Stimulated activated effector memory CD8-positive, alpha-beta T cell treated with anti-CD3 and anti-CD28 coated beads, Interleukin-12 subunit alpha, Interleukin-12 subunit beta, amount 100 ng/mL, for 72 hours (primary cell): ENCODE measurements at regions not wholly inside any gene's neighbourhood (a gene's known extent, or its start where the extent isn't known, plus 50 kb on each side); places are given as distances from the start of the nearest gene placed in this dataset.
A peak's percentile ranks its signal among the peaks of the same experiment; 100 is the strongest.

ENCODE experiments used
- ATAC-seq: fragments of 150-1000 bp; cut with Tn5 transposase; 2 replicates; pipeline ENCODE4 v1.10.0; 2021
- DNase-seq, 2 donors: peaks; one replicate each; pipeline ENCODE4 v3.0.0; 2021 to 2022; ENCODE audit warnings: low spot score in 2 of 2
- H3K27ac Mint-ChIP-seq: one replicate; pipeline ENCODE4 v1.8.0; 2022; ENCODE audit warnings: mild to moderate bottlenecking, mixed read lengths
- H3K36me3 Mint-ChIP-seq: one replicate; pipeline ENCODE4 v1.8.0; 2022; ENCODE audit warnings: mild to moderate bottlenecking, mixed read lengths
- H3K4me1 Mint-ChIP-seq: one replicate; pipeline ENCODE4 v1.8.0; 2022; ENCODE audit warnings: mixed read lengths
- H3K4me3 Mint-ChIP-seq: one replicate; pipeline ENCODE4 v1.8.0; 2022; ENCODE audit warnings: mild to moderate bottlenecking, mixed read lengths
- H3K9me3 Mint-ChIP-seq: one replicate; pipeline ENCODE4 v1.8.0; 2022; ENCODE audit warnings: mixed read lengths

DNA sequence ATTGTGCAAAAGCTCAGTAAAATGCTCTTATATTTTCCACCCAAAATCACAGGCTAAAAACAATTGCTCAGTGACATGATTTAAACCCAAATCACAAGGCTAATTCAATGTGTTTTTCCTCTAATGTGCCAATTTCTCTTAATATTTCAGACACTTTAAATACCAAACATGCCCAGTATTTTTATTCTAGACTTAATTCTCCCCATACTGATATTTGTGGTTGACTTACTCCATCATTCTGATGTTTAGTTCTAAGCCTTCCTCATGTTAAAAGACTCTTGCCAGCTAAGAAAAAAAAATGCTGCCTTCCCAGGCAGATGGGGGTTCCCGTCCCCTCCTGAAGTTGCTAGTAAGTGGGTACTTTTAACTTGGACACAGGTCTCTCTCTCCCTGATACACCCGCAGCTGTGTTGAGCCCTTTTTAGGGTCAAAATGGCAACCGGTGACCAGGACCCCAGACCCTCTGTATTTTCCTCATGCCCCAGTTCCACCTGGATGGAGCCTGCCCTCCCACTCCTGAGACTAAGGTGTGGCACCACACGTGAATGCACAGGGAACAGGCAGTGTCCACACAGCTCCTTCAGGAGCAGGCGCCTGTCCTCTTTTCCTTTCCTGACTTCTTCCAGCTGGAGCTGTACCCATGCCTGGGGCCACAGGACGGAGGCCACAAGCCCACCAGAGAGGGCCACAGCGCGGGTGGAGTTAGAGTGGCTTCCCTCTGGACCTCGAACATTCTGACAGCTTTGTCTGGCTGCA is 118.9 kb downstream of the RIPK4 start:
- no peak overlapping the region for H3K4me3 Mint-ChIP-seq

DNA sequence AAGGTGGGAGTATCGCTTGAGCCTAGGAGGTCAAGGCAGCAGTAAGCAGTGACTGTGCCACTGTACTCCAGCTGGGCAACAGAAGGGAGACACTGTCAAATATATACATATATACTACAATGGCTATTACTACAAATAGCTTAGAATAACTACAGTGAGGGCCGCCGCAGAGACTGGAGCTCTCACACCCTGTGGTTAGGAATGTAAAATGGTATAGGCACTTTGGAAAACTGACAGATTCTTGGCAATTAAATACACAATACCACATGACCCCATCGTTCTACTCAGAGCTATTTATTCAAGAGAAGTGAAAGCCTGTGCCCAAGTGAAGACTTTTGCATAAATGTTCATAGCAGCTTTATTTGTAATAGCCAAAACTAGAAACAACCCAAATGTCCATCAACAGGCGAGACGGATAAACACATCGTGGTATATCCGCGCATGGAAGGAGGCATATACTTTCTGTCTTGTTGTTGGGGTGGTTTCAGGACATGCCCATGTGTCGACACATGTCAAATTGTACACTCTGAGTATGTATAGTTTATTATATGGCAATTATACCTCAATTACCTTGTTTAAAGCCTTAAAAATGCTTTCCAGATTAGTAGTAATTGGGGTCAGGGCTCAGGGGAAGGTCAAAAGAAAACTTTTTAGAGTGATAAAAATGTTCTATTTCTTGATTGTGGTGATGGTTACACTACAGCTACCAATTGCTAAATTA is 123.4 kb downstream of the RIPK4 start:
- H3K4me3 Mint-ChIP-seq = no peak overlapping the region
- H3K4me1 Mint-ChIP-seq = peaks cover 6% of the 10 kb centered on the region
- DNase-seq (no peak), ATAC-seq (no peak)
- no peaks in the 10 kb centered on the region for H3K36me3 Mint-ChIP-seq
- H3K27ac Mint-ChIP-seq = no peak overlapping the region
- H3K9me3 Mint-ChIP-seq = no peaks in the 10 kb centered on the region

More for the DNA sequence above, 118.9 kb downstream of the RIPK4 start:
- H3K4me1 Mint-ChIP-seq = no peaks in the 10 kb centered on the region
- no peaks in the 10 kb centered on the region for H3K36me3 Mint-ChIP-seq
- no peaks in the 10 kb centered on the region for H3K9me3 Mint-ChIP-seq
- DNase-seq (no peak), ATAC-seq (no peak)
- no peak overlapping the region for H3K27ac Mint-ChIP-seq

- H3K4me3 Mint-ChIP-seq = no peak overlapping the region
- H3K4me1 Mint-ChIP-seq = peaks cover 6% of the 10 kb centered on the region
- no peak overlapping the region for H3K27ac Mint-ChIP-seq
- no peaks in the 10 kb centered on the region for H3K36me3 Mint-ChIP-seq
- H3K9me3 Mint-ChIP-seq = no peaks in the 10 kb centered on the region
- DNase-seq = no peak
- ATAC-seq = no peak
These were observed 124.8 kb downstream of the RIPK4 start for GRCh38 chr21:41641821-41642701.

GRCh38 chr21:41641510-41641815 is 125.4 kb downstream of the RIPK4 start:
- H3K9me3 Mint-ChIP-seq = no peaks in the 10 kb centered on the region
- no peaks in the 10 kb centered on the region for H3K36me3 Mint-ChIP-seq
- peaks cover 6% of the 10 kb centered on the region for H3K4me1 Mint-ChIP-seq
- no peak overlapping the region for H3K27ac Mint-ChIP-seq
- DNase-seq (no peak), ATAC-seq (no peak)
- no peak overlapping the region for H3K4me3 Mint-ChIP-seq

- Mint-ChIP-seq H3K36me3 (no peaks in the 10 kb centered on the region), H3K27ac (no peak overlapping the region), H3K4me1 (peaks cover 6% of the 10 kb centered on the region), H3K4me3 (no peak overlapping the region), H3K9me3 (no peaks in the 10 kb centered on the region)
- ATAC-seq (no peak), DNase-seq (no peak)
These were observed 125.9 kb downstream of the RIPK4 start for GRCh38 chr21:41640748-41641509.

- H3K4me3 Mint-ChIP-seq = no peak overlapping the region
- no peak for ATAC-seq
- no peaks in the 10 kb centered on the region for H3K36me3 Mint-ChIP-seq
- no peak for DNase-seq
- H3K27ac Mint-ChIP-seq = no peak overlapping the region
- peaks cover 6% of the 10 kb centered on the region for H3K4me1 Mint-ChIP-seq
- no peaks in the 10 kb centered on the region for H3K9me3 Mint-ChIP-seq
These were observed 127.1 kb downstream of the RIPK4 start for GRCh38 chr21:41639766-41640165.

GRCh38 chr21:41639336-41639735 is 127.5 kb downstream of the RIPK4 start:
- H3K27ac Mint-ChIP-seq = no peak overlapping the region
- H3K4me3 Mint-ChIP-seq = no peak overlapping the region
- ATAC-seq (no peak), DNase-seq (no peak)
- H3K4me1 Mint-ChIP-seq = peaks cover 6% of the 10 kb centered on the region
- no peaks in the 10 kb centered on the region for H3K36me3 Mint-ChIP-seq
- H3K9me3 Mint-ChIP-seq = no peaks in the 10 kb centered on the region

DNA sequence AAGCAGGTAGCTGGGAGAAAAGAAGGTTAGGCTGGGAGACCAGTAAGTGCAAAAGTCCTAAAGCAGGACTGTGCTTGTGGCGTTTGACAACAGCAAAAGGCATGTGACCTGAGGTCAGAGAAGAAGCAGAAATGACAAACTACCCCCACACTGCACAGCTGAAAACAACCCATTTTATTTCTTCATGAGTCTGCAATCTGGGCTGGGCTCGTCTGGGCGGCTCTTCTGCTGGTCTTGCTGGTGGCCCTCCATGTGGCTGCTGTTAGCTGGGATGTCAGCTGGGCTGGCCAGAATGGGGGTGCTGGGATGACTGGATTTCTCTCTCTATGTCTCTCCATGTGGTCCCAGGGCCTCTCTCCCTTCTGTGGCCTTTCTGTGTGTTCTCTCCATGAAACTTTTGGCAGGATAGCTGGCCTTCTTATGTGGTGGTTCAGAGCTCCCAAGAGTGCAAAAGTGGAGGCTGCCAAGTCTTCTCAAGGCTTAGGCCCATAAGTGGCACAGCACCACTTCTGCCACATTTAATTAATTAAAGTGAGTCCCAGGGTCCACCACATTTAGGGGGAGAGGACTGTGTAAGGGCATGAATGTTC is 128.6 kb downstream of the RIPK4 start:
- Mint-ChIP-seq H3K27ac (no peak overlapping the region), H3K9me3 (no peaks in the 10 kb centered on the region), H3K4me3 (no peak overlapping the region), H3K4me1 (peaks cover 6% of the 10 kb centered on the region), H3K36me3 (no peaks in the 10 kb centered on the region)
- no peak for DNase-seq
- ATAC-seq = no peak

GRCh38 chr21:41636636-41637630 is 129.0 kb upstream of the TMPRSS2 start:
- Mint-ChIP-seq H3K27ac (no peak overlapping the region), H3K4me1 (no peaks in the 10 kb centered on the region), H3K9me3 (no peaks in the 10 kb centered on the region), H3K4me3 (no peak overlapping the region), H3K36me3 (no peaks in the 10 kb centered on the region)
- DNase-seq = no peak
- ATAC-seq = no peak

- Mint-ChIP-seq H3K9me3 (no peaks in the 10 kb centered on the region), H3K27ac (no peak overlapping the region), H3K36me3 (no peaks in the 10 kb centered on the region), H3K4me1 (no peaks in the 10 kb centered on the region), H3K4me3 (no peak overlapping the region)
- no peak for DNase-seq
- ATAC-seq = no peak
These were observed 127.9 kb upstream of the TMPRSS2 start for GRCh38 chr21:41635874-41636273.

DNA sequence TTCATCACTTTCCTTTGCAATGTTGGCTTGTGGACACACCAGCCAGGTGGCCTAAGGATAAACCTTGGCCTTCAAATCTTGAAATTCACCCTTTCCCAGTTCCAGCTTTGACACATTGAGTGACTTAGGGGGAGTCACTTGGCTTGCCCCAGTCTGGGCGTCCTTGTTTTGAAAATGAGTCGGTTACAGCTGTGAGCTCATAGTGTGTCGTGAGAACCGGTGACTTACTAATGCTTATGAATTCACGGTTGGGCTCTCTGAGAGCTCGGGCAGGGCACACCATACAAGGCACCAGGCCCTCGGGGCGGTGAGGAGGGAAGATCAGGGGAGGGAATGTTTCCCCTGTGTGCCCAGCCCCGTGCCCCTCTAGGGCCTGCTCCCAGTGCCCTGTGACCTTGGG is 126.9 kb upstream of the TMPRSS2 start:
- Mint-ChIP-seq H3K36me3 (no peaks in the 10 kb centered on the region), H3K4me3 (no peak overlapping the region), H3K4me1 (no peaks in the 10 kb centered on the region), H3K27ac (no peak overlapping the region), H3K9me3 (no peaks in the 10 kb centered on the region)
- DNase-seq = no peak
- peak; percentile 48 for ATAC-seq

- H3K36me3 Mint-ChIP-seq = no peaks in the 10 kb centered on the region
- H3K4me1 Mint-ChIP-seq = no peaks in the 10 kb centered on the region
- no peaks in the 10 kb centered on the region for H3K9me3 Mint-ChIP-seq
- DNase-seq (no peak), ATAC-seq (no peak)
- H3K27ac Mint-ChIP-seq = no peak overlapping the region
- H3K4me3 Mint-ChIP-seq = no peak overlapping the region
These were observed 126.3 kb upstream of the TMPRSS2 start for GRCh38 chr21:41634211-41634694.

- DNase-seq (no peak), ATAC-seq (no peak)
- H3K9me3 Mint-ChIP-seq = no peaks in the 10 kb centered on the region
- no peaks in the 10 kb centered on the region for H3K36me3 Mint-ChIP-seq
- H3K27ac Mint-ChIP-seq = no peak overlapping the region
- H3K4me3 Mint-ChIP-seq = no peak overlapping the region
- H3K4me1 Mint-ChIP-seq = no peaks in the 10 kb centered on the region
These were observed 125.7 kb upstream of the TMPRSS2 start for GRCh38 chr21:41633627-41634026.
